HG02884 (cell line): ENCODE measurements at regions not wholly inside any gene's neighbourhood (a gene's known extent, or its start where the extent isn't known, plus 50 kb on each side); places are given as distances from the start of the nearest gene placed in this dataset.
"Not testable (repeated sequence)": the region's sequence is repeated elsewhere in the genome, so short reads cannot be mapped to it uniquely, and the experiment has no call there.

Experiments used
- ATAC-seq: cut with Tn5 transposase; IDR thresholded peaks from one replicate; pipeline ENCODE4 v1.9.1; 2021; ENCODE audit warnings: mild to moderate bottlenecking, moderate library complexity; ENCODE audit not compliant: unreplicated experiment

GRCh38 chr6:125585470-125585869, 164.0 kb upstream of the HEY2 start:
- ATAC-seq, result no peak

DNA sequence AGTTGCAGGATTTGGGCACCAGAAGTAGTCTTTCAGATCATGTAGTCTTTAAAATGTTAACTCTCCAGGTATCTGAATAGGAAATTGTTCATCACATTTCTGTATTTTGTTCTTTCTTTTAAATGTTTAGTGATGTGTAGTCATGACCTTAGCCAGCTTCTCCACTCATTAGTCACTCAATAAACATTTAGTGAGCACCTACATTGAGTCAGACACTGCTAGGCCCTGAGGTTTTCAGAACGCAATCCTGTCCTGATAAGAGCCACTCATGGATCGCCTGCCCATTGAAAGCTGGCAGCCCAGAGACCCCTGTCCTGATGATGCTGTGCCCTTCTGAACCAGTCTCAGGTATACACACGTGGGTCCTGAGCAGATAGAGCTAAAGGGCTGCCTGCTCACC, 163.4 kb upstream of the HEY2 start:
- no peak for ATAC-seq

- no peak for ATAC-seq
Observed at GRCh38 chr6:125586605-125587004, 162.8 kb upstream of the HEY2 start.

GRCh38 chr6:125587666-125588632, 161.5 kb upstream of the HEY2 start:
- ATAC-seq, result no peak

GRCh38 chr6:125591796-125592195, 157.6 kb upstream of the HEY2 start:
- not testable (repeated sequence) for ATAC-seq

GRCh38 chr6:125593746-125594145, 155.7 kb upstream of the HEY2 start:
- ATAC-seq, result no peak

GRCh38 chr6:125596020-125596419, 153.4 kb upstream of the HEY2 start:
- ATAC-seq, result no peak

GRCh38 chr6:125597411-125598253, 151.8 kb upstream of the HEY2 start:
- ATAC-seq, result no peak

DNA sequence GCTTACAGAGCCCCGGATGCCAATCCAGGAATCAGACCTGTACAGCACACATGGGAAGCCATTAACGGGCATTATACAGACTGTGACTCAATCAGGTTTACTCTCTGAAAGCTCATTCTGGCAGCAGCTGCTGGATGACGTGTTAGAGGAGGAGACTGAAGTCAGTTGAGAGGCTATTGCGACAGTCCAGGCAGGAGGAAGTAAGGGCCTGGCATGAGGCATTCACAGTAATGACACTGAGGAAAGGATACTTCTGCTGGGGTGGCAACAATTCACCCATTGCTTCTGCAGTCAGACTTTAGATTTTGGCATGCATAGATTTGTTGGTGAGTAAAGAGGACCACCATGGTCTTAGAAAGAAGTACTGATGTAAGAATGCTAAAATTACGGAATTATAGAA, 151.0 kb upstream of the HEY2 start:
- no peak for ATAC-seq

DNA sequence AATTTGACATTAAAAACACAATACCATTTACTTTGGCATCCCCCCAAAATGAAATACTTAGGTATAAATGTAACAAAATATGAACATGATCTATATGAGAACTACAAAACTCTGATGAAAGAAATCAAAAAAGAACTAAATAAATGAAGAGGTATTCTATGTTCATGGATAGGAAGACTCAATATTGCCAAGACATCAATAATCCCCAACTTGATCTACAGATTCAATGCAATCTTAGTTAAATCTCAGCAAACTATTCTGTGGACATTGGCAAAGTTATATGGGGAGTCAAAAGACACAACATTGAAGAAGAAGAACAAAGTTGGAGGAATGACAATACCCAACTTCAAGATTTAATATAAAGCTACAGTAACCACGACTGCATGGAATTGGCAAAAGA, 145.2 kb upstream of the HEY2 start:
- no peak for ATAC-seq

- ATAC-seq, result no peak
Observed at GRCh38 chr6:125611573-125612344, 137.7 kb upstream of the HEY2 start.

GRCh38 chr6:125612345-125612846, 137.0 kb upstream of the HEY2 start:
- ATAC-seq, result no peak

DNA sequence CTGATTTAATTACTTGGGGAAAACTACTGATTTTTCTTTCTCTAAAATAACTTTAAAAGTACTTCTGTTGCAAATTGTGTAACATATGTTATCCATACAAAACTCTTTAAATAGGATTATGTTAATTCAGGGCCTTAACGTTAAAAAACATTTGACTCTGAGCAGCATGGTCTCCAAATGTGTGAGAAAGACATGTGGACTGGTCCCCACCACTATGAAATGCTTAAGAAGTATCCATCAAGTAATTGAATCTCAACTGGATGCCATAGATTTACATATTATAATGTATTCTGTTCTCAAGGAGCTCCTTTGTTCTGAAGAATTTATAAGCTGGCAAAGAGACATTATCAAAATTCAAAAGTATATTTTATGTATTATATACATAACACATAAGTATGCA, 130.8 kb upstream of the HEY2 start:
- ATAC-seq, result no peak

DNA sequence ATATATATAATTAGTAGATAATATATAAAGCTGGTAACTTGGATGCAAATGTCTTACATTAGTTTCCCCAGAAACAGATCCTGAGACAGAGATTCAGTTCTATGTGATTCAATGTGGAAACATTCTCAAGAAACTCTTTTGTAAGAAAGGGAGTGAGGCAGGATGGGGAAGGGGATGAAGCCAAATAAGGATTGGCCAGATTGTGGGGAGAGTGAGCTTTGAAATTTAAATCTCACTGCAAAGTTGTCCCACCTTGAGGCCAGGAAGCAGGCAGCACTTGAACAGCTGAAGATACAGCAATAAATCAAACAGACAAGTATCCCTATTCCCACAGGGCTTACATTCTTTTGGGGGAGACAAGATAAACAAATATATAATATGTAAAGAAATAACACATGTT, 126.3 kb upstream of the HEY2 start:
- no peak for ATAC-seq

DNA sequence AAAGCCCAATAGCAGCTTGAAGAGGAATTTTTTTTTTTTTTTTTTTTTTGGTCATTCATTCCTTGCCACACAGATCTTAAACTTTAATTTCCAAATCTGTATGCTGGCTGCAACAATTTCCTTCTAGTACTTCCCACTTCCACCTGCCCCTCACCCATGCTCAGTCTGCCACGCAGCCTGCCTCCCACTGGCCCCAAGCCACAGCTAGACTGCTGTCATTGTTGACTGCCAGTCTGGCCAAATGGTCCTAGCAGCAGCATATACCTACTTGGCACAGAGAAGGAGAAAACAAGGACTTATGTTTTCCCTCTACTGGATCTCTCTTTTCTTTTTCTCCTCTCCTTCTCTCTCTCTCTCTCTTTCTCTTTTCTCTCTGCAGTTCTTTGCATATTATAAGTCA, 118.3 kb upstream of the HEY2 start:
- ATAC-seq, result no peak

GRCh38 chr6:125636011-125636410, 113.4 kb upstream of the HEY2 start:
- ATAC-seq, result not testable (repeated sequence)

DNA sequence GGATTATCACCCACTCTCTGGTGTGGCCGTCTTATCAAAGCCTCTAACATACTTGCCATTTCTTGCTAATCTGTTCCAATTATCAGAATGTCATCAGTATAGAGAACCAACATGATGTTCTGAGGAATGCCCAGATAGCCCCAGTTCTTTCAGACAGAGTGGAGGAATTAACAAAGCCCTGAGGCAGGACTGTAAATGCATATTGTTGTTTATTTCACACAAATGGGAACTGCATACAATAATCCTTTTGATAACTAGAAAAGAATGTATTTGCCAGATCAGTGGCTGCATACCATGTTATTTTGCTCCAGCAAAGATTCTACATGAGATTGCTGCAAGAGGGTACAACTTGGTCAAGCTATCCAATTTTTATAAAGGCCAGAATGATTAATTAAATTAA, 112.8 kb upstream of the HEY2 start:
- ATAC-seq, result no peak

DNA sequence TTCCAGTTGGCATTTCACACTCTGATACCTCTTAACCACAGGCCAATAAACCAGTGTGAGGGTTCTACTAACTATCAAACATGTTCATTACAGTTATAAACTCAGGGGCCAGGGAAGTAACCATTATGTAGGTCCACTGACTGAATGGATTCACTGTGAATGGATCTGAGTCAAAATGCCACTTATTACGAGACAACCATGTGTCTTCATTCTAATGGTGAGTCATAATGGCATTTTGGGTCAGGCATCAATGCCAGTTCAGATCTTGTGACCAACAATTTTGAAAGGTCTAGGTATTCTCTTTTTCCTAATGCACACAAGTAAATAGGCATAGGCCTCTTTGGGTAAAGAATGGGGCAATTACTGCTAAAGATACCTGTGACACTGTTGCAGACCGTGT, 112.2 kb upstream of the HEY2 start:
- ATAC-seq, result peak; percentile 62

- ATAC-seq, result no peak
Observed at GRCh38 chr6:125639466-125640020, 109.9 kb upstream of the HEY2 start.

- ATAC-seq, result no peak
Observed at GRCh38 chr6:125640441-125641150, 108.8 kb upstream of the HEY2 start.
